Type B pancreatic cell (in vitro differentiated cells): ENCODE measurements at regions not wholly inside any gene's neighbourhood (a gene's known extent, or its start where the extent isn't known, plus 50 kb on each side); places are given as distances from the start of the nearest gene placed in this dataset.

Experiments used
- DNase-seq: peaks from one replicate; pipeline ENCODE4 v3.0.0; 2021; ENCODE audit warnings: mixed read lengths; ENCODE audit not compliant: unreplicated experiment; ENCODE audit errors: extremely low spot score
- H3K27ac Mint-ChIP-seq: 2 replicates; pipeline ENCODE4 v1.8.0; 2021; ENCODE audit warnings: mild to moderate bottlenecking, mixed read lengths
- H3K27me3 Mint-ChIP-seq: 2 replicates; pipeline ENCODE4 v1.8.0; 2021; ENCODE audit warnings: mixed read lengths
- H3K36me3 Mint-ChIP-seq: 2 replicates; pipeline ENCODE4 v1.8.0; 2021; ENCODE audit warnings: mixed read lengths
- H3K4me1 Mint-ChIP-seq: one replicate; pipeline ENCODE4 v1.8.0; 2021; ENCODE audit warnings: mixed read lengths; ENCODE audit not compliant: unreplicated experiment
- H3K4me3 Mint-ChIP-seq: 2 replicates; pipeline ENCODE4 v1.8.0; 2021; ENCODE audit warnings: mild to moderate bottlenecking, mixed read lengths
- H3K9me3 Mint-ChIP-seq: 2 replicates; pipeline ENCODE4 v1.8.0; 2021; ENCODE audit warnings: mixed read lengths
- TF ChIP-seq, protein P1 (sequence below): fragments of 200-600 bp; sonication (generic); conservative IDR thresholded peaks from 2 replicates; pipeline ENCODE4 v1.5.0; 2021; ENCODE audit warnings: antibody characterized with exemption, mild to moderate bottlenecking

DNA sequence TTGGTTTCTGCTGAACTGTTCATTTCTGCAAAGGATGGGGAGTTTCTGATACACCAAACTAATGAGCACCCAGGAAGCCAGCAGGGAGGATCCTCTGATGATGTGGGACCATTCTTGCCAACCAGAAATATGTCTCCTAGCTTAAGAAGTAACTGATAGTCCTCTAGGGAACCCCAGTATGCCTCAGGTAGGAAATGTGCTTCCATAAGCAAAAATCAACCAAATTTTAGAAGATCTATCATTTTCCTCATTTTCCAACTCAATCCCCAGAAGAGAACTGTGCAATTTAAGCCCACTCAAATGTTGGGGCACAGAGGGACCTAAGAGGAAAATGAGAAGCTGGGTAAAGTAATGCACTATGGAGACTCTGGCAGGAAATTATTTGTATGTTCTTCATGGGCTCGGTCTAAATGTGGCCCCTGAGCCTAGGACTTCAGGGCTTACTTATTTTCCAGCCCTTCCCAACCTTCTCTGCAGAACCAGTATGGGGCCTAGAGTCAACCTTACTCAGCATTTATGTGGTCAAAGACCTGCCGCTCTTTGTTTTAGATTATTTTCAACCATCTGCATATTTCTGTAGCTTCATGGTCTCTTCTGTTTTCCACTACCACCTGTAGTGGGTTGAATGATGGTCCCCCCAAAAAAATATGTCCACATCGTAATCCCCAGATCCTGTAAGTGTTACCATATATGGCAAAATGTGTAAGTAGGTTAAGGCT is 359.8 kb upstream of the CDH4 start:
- TF ChIP-seq, protein P1, sequence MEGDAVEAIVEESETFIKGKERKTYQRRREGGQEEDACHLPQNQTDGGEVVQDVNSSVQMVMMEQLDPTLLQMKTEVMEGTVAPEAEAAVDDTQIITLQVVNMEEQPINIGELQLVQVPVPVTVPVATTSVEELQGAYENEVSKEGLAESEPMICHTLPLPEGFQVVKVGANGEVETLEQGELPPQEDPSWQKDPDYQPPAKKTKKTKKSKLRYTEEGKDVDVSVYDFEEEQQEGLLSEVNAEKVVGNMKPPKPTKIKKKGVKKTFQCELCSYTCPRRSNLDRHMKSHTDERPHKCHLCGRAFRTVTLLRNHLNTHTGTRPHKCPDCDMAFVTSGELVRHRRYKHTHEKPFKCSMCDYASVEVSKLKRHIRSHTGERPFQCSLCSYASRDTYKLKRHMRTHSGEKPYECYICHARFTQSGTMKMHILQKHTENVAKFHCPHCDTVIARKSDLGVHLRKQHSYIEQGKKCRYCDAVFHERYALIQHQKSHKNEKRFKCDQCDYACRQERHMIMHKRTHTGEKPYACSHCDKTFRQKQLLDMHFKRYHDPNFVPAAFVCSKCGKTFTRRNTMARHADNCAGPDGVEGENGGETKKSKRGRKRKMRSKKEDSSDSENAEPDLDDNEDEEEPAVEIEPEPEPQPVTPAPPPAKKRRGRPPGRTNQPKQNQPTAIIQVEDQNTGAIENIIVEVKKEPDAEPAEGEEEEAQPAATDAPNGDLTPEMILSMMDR: no peak
- Mint-ChIP-seq H3K9me3 (no peaks in the 10 kb centered on the region), H3K36me3 (no peaks in the 10 kb centered on the region), H3K4me3 (no peak overlapping the region), H3K27me3 (peaks cover 4% of the 10 kb centered on the region), H3K27ac (no peak overlapping the region), H3K4me1 (no peaks in the 10 kb centered on the region)
- DNase-seq: no peak

DNA sequence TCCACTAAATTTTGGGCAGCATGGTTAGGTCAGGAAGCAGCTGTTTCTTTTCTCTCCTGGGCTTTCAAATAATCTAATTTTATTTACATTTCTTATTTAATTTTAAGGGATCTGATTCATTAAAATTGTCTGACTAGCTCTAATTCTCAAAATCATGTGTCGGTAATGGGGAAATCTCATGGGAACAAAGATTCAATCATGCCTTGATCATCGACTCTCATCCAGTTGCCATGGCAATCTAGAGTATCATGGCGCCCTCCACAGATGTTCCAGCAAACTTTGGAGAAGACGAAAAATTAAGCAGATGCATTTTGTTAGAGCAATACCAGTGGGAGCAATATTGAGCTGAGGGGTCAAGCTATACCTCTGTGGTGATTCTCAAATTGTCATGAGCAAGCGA is 358.0 kb upstream of the CDH4 start:
- TF ChIP-seq, protein P1: no peak
- no peak overlapping the region for H3K4me3 Mint-ChIP-seq
- H3K27ac Mint-ChIP-seq: no peak overlapping the region
- H3K9me3 Mint-ChIP-seq: no peaks in the 10 kb centered on the region
- H3K36me3 Mint-ChIP-seq: no peaks in the 10 kb centered on the region
- no peaks in the 10 kb centered on the region for H3K4me1 Mint-ChIP-seq
- H3K27me3 Mint-ChIP-seq: peaks cover 4% of the 10 kb centered on the region
- DNase-seq: no peak

- Mint-ChIP-seq H3K36me3 (no peaks in the 10 kb centered on the region), H3K9me3 (no peaks in the 10 kb centered on the region), H3K4me1 (no peaks in the 10 kb centered on the region), H3K27me3 (no peaks in the 10 kb centered on the region), H3K4me3 (no peak overlapping the region), H3K27ac (no peak overlapping the region)
- DNase-seq: no peak
- TF ChIP-seq, protein P1: no peak
Measured at GRCh38 chr20:60895363-60896079, 356.5 kb upstream of the CDH4 start.

- no peak for DNase-seq
- peaks cover 4% of the 10 kb centered on the region for H3K9me3 Mint-ChIP-seq
- no peaks in the 10 kb centered on the region for H3K4me1 Mint-ChIP-seq
- H3K27me3 Mint-ChIP-seq: peaks cover 3% of the 10 kb centered on the region
- no peak overlapping the region for H3K27ac Mint-ChIP-seq
- TF ChIP-seq, protein P1: no peak
- no peaks in the 10 kb centered on the region for H3K36me3 Mint-ChIP-seq
- H3K4me3 Mint-ChIP-seq: no peak overlapping the region
Measured at GRCh38 chr20:60897976-60898375, 354.1 kb upstream of the CDH4 start.

GRCh38 chr20:60899320-60899719 is 352.7 kb upstream of the CDH4 start:
- H3K4me1 Mint-ChIP-seq: no peaks in the 10 kb centered on the region
- TF ChIP-seq, protein P1: no peak
- DNase-seq: no peak
- no peaks in the 10 kb centered on the region for H3K36me3 Mint-ChIP-seq
- H3K4me3 Mint-ChIP-seq: no peak overlapping the region
- H3K9me3 Mint-ChIP-seq: peaks cover 4% of the 10 kb centered on the region
- no peak overlapping the region for H3K27ac Mint-ChIP-seq
- H3K27me3 Mint-ChIP-seq: peaks cover 3% of the 10 kb centered on the region
